HG02884 (cell line): ENCODE measurements at regions not wholly inside any gene's neighbourhood (a gene's known extent, or its start where the extent isn't known, plus 50 kb on each side); places are given as distances from the start of the nearest gene placed in this dataset.
"Not testable (repeated sequence)": the region's sequence is repeated elsewhere in the genome, so short reads cannot be mapped to it uniquely, and the experiment has no call there.

Experiments used
- ATAC-seq: cut with Tn5 transposase; IDR thresholded peaks from one replicate; pipeline ENCODE4 v1.9.1; 2021; ENCODE audit warnings: mild to moderate bottlenecking, moderate library complexity; ENCODE audit not compliant: unreplicated experiment

GRCh38 chr5:53733853-53734252, 173.4 kb downstream of the NDUFS4 start:
- no peak for ATAC-seq

- ATAC-seq, result no peak
These were observed 177.7 kb downstream of the NDUFS4 start for GRCh38 chr5:53738105-53738504.

- ATAC-seq, result no peak
These were observed 178.7 kb downstream of the NDUFS4 start for GRCh38 chr5:53739111-53739510.

GRCh38 chr5:53749621-53750020, 189.2 kb downstream of the NDUFS4 start:
- ATAC-seq, result no peak

GRCh38 chr5:53752282-53752681, 191.8 kb downstream of the NDUFS4 start:
- ATAC-seq, result not testable (repeated sequence)

- no peak for ATAC-seq
These were observed 206.2 kb downstream of the NDUFS4 start for GRCh38 chr5:53766673-53767072.

GRCh38 chr5:53777864-53778618, 217.6 kb downstream of the NDUFS4 start:
- no peak for ATAC-seq

- no peak for ATAC-seq
These were observed 219.1 kb downstream of the NDUFS4 start for GRCh38 chr5:53779541-53779981.

GRCh38 chr5:53782620-53783019, 222.2 kb downstream of the NDUFS4 start:
- ATAC-seq, result no peak

- no peak for ATAC-seq
These were observed 223.3 kb downstream of the NDUFS4 start for GRCh38 chr5:53783624-53784228.

- no peak for ATAC-seq
These were observed 224.2 kb downstream of the NDUFS4 start for GRCh38 chr5:53784596-53784995.

GRCh38 chr5:53785924-53786323, 225.5 kb downstream of the NDUFS4 start:
- ATAC-seq, result no peak

- ATAC-seq, result no peak
These were observed 229.6 kb downstream of the NDUFS4 start for GRCh38 chr5:53790026-53790425.

- ATAC-seq, result no peak
These were observed 231.9 kb downstream of the NDUFS4 start for GRCh38 chr5:53792338-53792737.

- not testable (repeated sequence) for ATAC-seq
These were observed 239.2 kb downstream of the NDUFS4 start for GRCh38 chr5:53799644-53800043.

GRCh38 chr5:53808392-53808791, 248.0 kb downstream of the NDUFS4 start:
- ATAC-seq, result not testable (repeated sequence)

GRCh38 chr5:53814819-53815218, 254.4 kb downstream of the NDUFS4 start:
- ATAC-seq, result no peak

- no peak for ATAC-seq
These were observed 255.0 kb downstream of the NDUFS4 start for GRCh38 chr5:53815471-53815870.

- no peak for ATAC-seq
These were observed 256.7 kb downstream of the NDUFS4 start for GRCh38 chr5:53817183-53817582.

GRCh38 chr5:53819482-53819881, 259.0 kb downstream of the NDUFS4 start:
- ATAC-seq, result no peak

- ATAC-seq, result peak; percentile 58
These were observed 259.8 kb downstream of the NDUFS4 start for GRCh38 chr5:53820119-53820801.

- ATAC-seq, result peak; percentile 96
These were observed 260.3 kb downstream of the NDUFS4 start for GRCh38 chr5:53820802-53821171.
